Brain microvascular endothelial cell (primary cell): ENCODE measurements at regions not wholly inside any gene's neighbourhood (a gene's known extent, or its start where the extent isn't known, plus 50 kb on each side); places are given as distances from the start of the nearest gene placed in this dataset.
A peak's percentile ranks its signal among the peaks of the same experiment; 100 is the strongest.

Source experiments
- DNase-seq: peaks from one replicate; pipeline ENCODE4 v3.0.0-alpha.2; 2020
- H3K27ac ChIP-seq: fragments of 250-450 bp; sonication (Bioruptor Pico); 2 replicates; pipeline ENCODE4 v1.5.1; 2020; ENCODE audit warnings: mild to moderate bottlenecking, moderate library complexity
- H3K27me3 ChIP-seq: fragments of 250-450 bp; sonication (Bioruptor Pico); replicated peaks from 2 replicates; pipeline ENCODE4 v1.5.1; 2020; ENCODE audit warnings: mild to moderate bottlenecking
- H3K36me3 ChIP-seq: fragments of 250-450 bp; sonication (Bioruptor Pico); replicated peaks from 2 replicates; pipeline ENCODE4 v1.5.1; 2020; ENCODE audit warnings: mild to moderate bottlenecking
- H3K4me3 ChIP-seq: 2 replicates; pipeline ENCODE4 v1.5.1; 2011; ENCODE audit warnings: low read depth, mild to moderate bottlenecking, control low read depth, low read length, moderate library complexity
- CTCF ChIP-seq: IDR thresholded peaks from 2 replicates; pipeline ENCODE4 v1.5.1; 2011; ENCODE audit warnings: low read depth, mild to moderate bottlenecking, moderate library complexity, low read length, control low read depth, inconsistent platforms; ENCODE audit errors: missing control alignments
- in situ Hi-C: cut with HindIII; loops from 2 replicates; pipeline ENCODE4 v1.10.0; 2017; ENCODE audit warnings: low sequenced_read_pairs, low pct_ligation_motif_present

- Histone ChIP-seq H3K27ac (no peak overlapping the region), H3K36me3 (no peaks in the 10 kb centered on the region), H3K27me3 (no peaks in the 10 kb centered on the region), H3K4me3 (no peak overlapping the region)
- no peak for TF ChIP-seq CTCF
- in situ Hi-C loops = no loop called here
- DNase-seq = no peak
Observed at GRCh38 chr5:109478830-109479229, 69.1 kb upstream of the PJA2 start.

GRCh38 chr5:109476292-109476691 lies 66.5 kb upstream of the PJA2 start:
- no peak for TF ChIP-seq CTCF
- no peak overlapping the region for H3K27ac ChIP-seq
- H3K36me3 ChIP-seq = no peaks in the 10 kb centered on the region
- in situ Hi-C loops = no loop called here
- no peak for DNase-seq
- no peak overlapping the region for H3K4me3 ChIP-seq
- H3K27me3 ChIP-seq = no peaks in the 10 kb centered on the region

GRCh38 chr5:109469896-109470662 lies 60.3 kb upstream of the PJA2 start:
- no peak for TF ChIP-seq CTCF
- H3K27ac ChIP-seq = no peak overlapping the region
- no peak for DNase-seq
- H3K36me3 ChIP-seq = no peaks in the 10 kb centered on the region
- in situ Hi-C loops = no loop called here
- no peaks in the 10 kb centered on the region for H3K27me3 ChIP-seq
- H3K4me3 ChIP-seq = no peak overlapping the region

GRCh38 chr5:109468737-109469420 lies 59.1 kb upstream of the PJA2 start:
- DNase-seq = peak; percentile 88
- in situ Hi-C loops = no loop called here
- Histone ChIP-seq H3K27me3 (no peaks in the 10 kb centered on the region), H3K4me3 (no peak overlapping the region), H3K36me3 (no peaks in the 10 kb centered on the region), H3K27ac (no peak overlapping the region)
- TF ChIP-seq CTCF = peak; percentile 87

- Histone ChIP-seq H3K4me3 (no peak overlapping the region), H3K27me3 (no peaks in the 10 kb centered on the region), H3K27ac (no peak overlapping the region), H3K36me3 (no peaks in the 10 kb centered on the region)
- no peak for DNase-seq
- in situ Hi-C loops = no loop called here
- TF ChIP-seq CTCF = no peak
Observed at GRCh38 chr5:109468288-109468676, 58.5 kb upstream of the PJA2 start.

- DNase-seq = no peak
- Histone ChIP-seq H3K4me3 (no peak overlapping the region), H3K27ac (no peak overlapping the region), H3K27me3 (no peaks in the 10 kb centered on the region), H3K36me3 (no peaks in the 10 kb centered on the region)
- TF ChIP-seq CTCF = no peak
- in situ Hi-C loops = no loop called here
Observed at GRCh38 chr5:109467058-109467457, 57.3 kb upstream of the PJA2 start.
